ENCODE measurements at regions not wholly inside any gene's neighbourhood (a gene's known extent, or its start where the extent isn't known, plus 50 kb on each side); places are given as distances from the start of the nearest gene placed in this dataset.

- DNase-seq, result no peak
Observed at GRCh38 chr21:37967036-37967435, 50.8 kb upstream of the KCNJ6 start.

- DNase-seq, result no peak
Observed at GRCh38 chr21:37968744-37969143, 52.5 kb upstream of the KCNJ6 start.

GRCh38 chr21:37970548-37970947 is 54.3 kb upstream of the KCNJ6 start:
- DNase-seq, result no peak

- no peak for DNase-seq
Observed at GRCh38 chr21:37971390-37971950, 55.2 kb upstream of the KCNJ6 start.

- DNase-seq, result no peak
Observed at GRCh38 chr21:37974081-37974480, 57.8 kb upstream of the KCNJ6 start.

DNA sequence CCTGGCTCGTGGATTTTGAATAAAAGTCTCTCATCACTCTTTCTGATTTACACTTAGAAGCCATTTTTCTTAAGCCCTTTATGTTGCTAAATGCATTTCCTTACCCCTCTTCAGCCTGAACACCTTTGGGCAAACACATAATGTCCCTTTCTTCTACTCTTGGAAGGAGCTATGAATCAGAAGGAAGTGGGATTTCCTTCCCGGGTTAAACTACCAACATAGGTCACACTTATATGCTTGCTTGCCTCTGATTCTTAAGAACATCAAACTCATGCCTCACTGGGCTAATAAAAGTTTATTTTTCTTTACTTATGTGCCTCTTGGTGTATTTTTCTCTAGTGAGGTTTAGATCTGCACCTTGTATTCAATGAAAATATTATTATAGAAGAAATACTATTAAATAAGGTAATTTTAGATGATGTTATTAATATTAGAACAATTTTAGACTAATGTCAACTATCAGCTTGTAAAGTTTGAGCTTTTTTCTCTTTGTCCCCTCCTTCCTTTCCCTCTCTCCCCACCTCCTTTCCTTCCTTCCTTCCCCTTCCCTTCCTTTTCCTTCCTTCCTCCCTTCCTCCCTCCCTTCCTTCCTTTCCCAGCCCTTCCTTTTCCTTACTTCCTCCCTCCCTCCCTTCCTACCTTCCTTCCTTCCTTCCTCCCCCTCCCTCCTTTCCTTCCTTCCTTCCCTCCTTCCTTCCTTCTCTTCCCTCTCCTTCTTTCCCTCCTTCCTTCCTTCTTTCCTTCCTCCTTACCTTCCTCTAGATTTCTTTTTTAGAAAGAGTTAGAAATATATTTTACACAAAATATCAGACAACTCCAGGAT is 66.5 kb upstream of the KCNJ6 start:
- no peak for DNase-seq

GRCh38 chr21:37983336-37984095 is 67.3 kb upstream of the KCNJ6 start:
- DNase-seq, result no peak

- no peak for DNase-seq
Observed at GRCh38 chr21:37984416-37984815, 68.2 kb upstream of the KCNJ6 start.

GRCh38 chr21:37986000-37986399 is 69.7 kb upstream of the KCNJ6 start:
- DNase-seq, result no peak

GRCh38 chr21:37986751-37987399 is 70.6 kb upstream of the KCNJ6 start:
- DNase-seq, result peak in 1 of 14 donors; percentile 5

- DNase-seq, result no peak
Observed at GRCh38 chr21:37987668-37988067, 71.4 kb upstream of the KCNJ6 start.

- no peak for DNase-seq
Observed at GRCh38 chr21:37993071-37993470, 76.8 kb upstream of the KCNJ6 start.

DNA sequence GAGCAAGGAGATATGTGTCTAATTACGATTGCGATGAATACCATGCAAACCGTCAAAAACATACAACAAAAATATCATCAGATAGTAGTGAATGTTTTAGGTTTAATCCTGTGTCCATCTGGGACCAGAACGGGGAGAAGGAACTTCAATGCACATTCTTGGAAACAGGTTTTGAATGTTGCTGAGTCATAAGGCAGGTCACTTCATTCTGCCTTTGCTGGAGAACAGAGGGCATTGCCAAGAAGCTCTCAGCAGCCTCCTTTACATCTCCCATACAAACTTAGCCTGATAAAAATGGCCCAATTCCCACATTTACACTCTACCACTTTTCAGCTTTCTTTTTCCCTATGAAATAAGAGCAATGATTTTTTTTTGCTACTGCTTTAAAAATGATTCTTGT is 78.0 kb upstream of the KCNJ6 start:
- DNase-seq, result no peak

- peak in 1 of 14 donors; percentile 2 for DNase-seq
Observed at GRCh38 chr21:38012672-38013071, 96.4 kb upstream of the KCNJ6 start.

GRCh38 chr21:38013741-38014140 is 97.5 kb upstream of the KCNJ6 start:
- no peak for DNase-seq

- DNase-seq, result no peak
Observed at GRCh38 chr21:38014298-38014697, 98.0 kb upstream of the KCNJ6 start.

DNA sequence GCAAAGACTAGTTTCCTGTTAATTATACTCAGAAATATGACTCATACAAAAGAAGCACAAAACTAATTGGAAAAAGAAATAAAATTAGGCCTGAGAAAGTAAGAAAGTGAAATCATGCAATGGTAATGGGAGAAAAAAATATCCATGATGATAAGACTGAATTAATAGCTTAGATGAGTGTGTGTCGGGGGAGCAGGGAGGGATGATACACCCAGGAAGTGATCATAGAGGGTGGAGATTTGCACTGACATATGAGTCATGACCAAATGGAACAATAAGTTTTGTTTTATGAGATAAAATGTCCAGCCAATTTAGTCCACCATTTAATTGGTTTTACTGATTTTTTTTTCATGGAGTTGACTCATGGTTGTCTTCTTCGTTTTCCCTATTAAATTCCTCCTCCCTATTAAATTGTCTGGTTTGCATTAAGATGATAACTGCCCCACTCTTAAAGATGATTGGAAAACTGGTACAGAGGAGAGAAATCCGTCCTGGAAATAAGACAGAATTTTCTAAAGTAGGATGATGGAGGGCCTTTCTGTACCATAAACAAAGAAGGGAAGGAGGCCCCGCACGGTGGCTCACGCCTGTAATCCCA is 111.7 kb upstream of the KCNJ6 start:
- no peak for DNase-seq

DNA sequence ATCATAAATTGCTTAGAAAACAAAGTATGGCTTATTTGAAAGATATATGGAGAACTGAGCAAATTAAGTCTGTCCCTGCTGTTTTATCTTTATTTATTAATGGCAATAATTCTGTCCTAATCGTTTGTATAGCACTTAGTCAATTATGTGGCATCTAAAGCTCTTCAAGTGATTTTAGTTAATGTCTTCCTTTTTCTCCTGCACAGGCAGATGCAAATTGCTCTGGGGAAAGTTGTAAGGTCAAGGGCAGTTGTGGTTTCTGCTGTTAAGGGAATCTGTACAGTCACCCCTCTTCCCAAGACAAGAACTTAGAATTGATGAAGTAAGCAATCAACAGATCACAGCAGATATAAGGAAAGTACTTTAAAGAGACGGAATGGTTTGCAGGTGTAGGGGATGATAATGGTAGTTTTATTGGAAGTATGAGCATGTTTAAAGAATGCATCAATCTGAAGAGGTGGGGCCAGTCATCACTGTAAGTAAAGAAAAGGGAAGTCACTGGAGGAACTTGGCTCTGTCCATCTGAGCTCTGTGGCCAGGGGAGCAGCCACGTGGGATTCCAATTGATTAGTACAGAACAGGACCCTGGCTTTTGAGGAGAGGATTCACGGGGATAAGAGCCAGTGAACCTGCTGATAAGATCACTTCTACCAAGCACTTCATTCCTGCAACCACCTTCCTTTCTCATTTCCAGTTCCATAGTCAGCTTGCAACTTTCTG is 116.0 kb upstream of the KCNJ6 start:
- DNase-seq, result no peak

GRCh38 chr21:38036016-38036415 is 119.8 kb upstream of the KCNJ6 start:
- no peak for DNase-seq

DNA sequence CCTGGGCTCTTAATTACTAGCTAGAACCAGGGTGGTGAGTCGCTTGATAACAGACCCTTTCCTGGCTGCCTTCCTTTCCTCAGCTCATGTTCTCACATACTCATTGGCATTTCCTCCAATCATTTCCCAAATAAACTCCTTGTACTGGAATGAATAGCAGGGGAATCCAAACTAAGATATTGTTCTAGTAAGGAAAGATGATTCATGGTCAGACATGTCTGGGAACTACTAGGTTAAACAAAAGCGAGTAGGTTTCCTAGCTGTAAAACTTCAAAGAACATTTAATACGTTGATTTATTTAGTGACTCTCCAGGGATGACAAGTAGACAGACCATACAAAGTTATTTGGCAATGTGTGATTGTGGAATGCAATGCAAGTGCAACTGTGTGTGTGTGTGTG is 121.2 kb upstream of the KCNJ6 start:
- no peak for DNase-seq

GRCh38 chr21:38039369-38039768 is 123.1 kb upstream of the KCNJ6 start:
- no peak for DNase-seq

DNA sequence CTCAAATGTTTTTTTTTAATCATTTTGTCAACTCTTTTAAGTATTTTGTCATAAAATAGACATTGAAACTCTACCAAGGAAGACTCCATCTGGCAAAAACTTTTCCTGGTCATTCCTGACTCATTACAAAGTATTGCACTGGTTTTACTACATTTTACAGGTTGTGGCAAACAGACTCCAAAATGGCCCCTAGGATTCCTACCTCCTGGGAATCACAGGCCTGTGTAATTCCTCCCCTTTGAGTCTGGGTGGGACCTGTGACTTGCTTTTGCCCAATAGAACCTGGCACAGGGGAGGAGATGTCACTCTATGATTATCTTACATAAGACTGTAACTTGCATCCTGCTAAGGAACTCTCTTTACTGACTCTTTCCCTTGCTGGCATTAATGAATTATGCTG is 123.6 kb upstream of the KCNJ6 start:
- DNase-seq, result no peak

Data from C1 segment of cervical spinal cord (tissue), 14 donors.